ENCODE measurements at regions not wholly inside any gene's neighbourhood (a gene's known extent, or its start where the extent isn't known, plus 50 kb on each side); places are given as distances from the start of the nearest gene placed in this dataset.
"Not testable (repeated sequence)": the region's sequence is repeated elsewhere in the genome, so short reads cannot be mapped to it uniquely, and the experiment has no call there.

DNA sequence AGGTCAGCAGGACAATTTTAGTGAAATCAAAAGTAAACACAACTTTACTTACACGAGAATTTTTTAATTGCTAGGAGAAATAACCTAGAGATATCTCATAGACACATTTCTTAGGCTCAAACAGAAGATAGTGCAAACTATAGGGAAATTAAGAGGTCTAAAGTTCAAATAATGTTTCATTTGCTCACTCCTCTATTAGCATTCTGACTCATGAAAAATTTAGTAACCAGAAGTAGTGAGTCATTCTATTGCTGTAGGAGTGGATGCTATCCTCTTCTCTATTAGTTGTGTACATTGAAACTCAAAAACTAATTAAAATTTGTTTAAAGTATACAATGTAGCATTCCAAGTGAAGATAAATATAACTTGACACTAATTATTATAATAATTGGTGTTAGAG is 908.3 kb upstream of the TMEFF2 start:
- no peak for DNase-seq
- intact Hi-C loops (cut with micrococcal nuclease): no loop called here
- no peak overlapping the region for H3K27ac Mint-ChIP-seq
- H3K4me3 Mint-ChIP-seq: no peak overlapping the region
- H3K9me3 Mint-ChIP-seq: no peaks in the 10 kb centered on the region
- CTCF ChIA-PET: no interaction called here
- H3K27me3 Mint-ChIP-seq (ENCODE audit: low read depth): no peaks in the 10 kb centered on the region
- H3K36me3 Mint-ChIP-seq (ENCODE audit: low read depth): no peaks in the 10 kb centered on the region
- H3K4me1 Mint-ChIP-seq (ENCODE audit: low read depth): no peaks in the 10 kb centered on the region

GRCh38 chr2:193101591-193101990 is 906.9 kb upstream of the TMEFF2 start:
- Mint-ChIP-seq H3K27ac (no peak overlapping the region), H3K27me3 (ENCODE audit: low read depth) (no peaks in the 10 kb centered on the region), H3K4me3 (no peak overlapping the region), H3K9me3 (no peaks in the 10 kb centered on the region), H3K36me3 (ENCODE audit: low read depth) (no peaks in the 10 kb centered on the region), H3K4me1 (ENCODE audit: low read depth) (no peaks in the 10 kb centered on the region)
- intact Hi-C loops (cut with micrococcal nuclease): no loop called here
- CTCF ChIA-PET: no interaction called here
- no peak for DNase-seq

- DNase-seq: no peak
Observed at GRCh38 chr2:193088026-193088425, 893.3 kb upstream of the TMEFF2 start.

GRCh38 chr2:193076995-193077394 is 882.3 kb upstream of the TMEFF2 start:
- peaks cover 4% of the 10 kb centered on the region for H3K9me3 Mint-ChIP-seq
- H3K27me3 Mint-ChIP-seq (ENCODE audit: low read depth): no peaks in the 10 kb centered on the region
- H3K4me1 Mint-ChIP-seq (ENCODE audit: low read depth): no peaks in the 10 kb centered on the region
- CTCF ChIA-PET: no interaction called here
- H3K36me3 Mint-ChIP-seq (ENCODE audit: low read depth): no peaks in the 10 kb centered on the region
- no peak overlapping the region for H3K4me3 Mint-ChIP-seq
- intact Hi-C loops (cut with micrococcal nuclease): no loop called here
- H3K27ac Mint-ChIP-seq: no peak overlapping the region
- DNase-seq: no peak

More at GRCh38 chr2:193088026-193088425, 893.3 kb upstream of the TMEFF2 start:
- intact Hi-C loops (cut with micrococcal nuclease): no loop called here
- CTCF ChIA-PET: no interaction called here
- Mint-ChIP-seq H3K36me3 (ENCODE audit: low read depth) (no peaks in the 10 kb centered on the region), H3K9me3 (peaks cover 3% of the 10 kb centered on the region), H3K27me3 (ENCODE audit: low read depth) (no peaks in the 10 kb centered on the region), H3K4me3 (no peak overlapping the region), H3K27ac (no peak overlapping the region), H3K4me1 (ENCODE audit: low read depth) (no peaks in the 10 kb centered on the region)

DNA sequence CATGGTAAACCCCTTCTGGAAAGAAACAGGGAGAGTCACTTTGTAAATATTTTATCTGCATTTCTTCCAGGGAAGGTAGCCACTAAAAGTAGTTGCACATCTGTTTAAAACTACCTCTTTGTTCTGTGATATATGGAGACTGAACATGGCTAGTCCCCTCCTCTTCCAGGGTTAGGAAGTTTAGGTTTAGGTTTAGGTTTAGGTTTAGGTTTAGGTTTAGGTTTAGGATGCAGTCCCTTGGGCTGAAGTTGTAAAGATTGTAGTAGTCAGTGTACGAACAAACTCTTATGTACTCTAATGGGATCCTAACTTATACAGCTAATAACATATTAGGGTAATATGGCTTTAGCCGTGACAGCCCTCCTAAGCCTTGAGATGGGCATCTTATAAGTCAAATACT is 880.2 kb upstream of the TMEFF2 start:
- no peak overlapping the region for H3K4me3 Mint-ChIP-seq
- CTCF ChIA-PET: no interaction called here
- intact Hi-C loops (cut with micrococcal nuclease): no loop called here

GRCh38 chr2:193072647-193073046 is 877.9 kb upstream of the TMEFF2 start:
- H3K27me3 Mint-ChIP-seq (ENCODE audit: low read depth): no peaks in the 10 kb centered on the region
- H3K4me1 Mint-ChIP-seq (ENCODE audit: low read depth): no peaks in the 10 kb centered on the region
- CTCF ChIA-PET: no interaction called here
- intact Hi-C loops (cut with micrococcal nuclease): no loop called here
- no peak for DNase-seq
- H3K9me3 Mint-ChIP-seq: peaks cover 4% of the 10 kb centered on the region
- H3K27ac Mint-ChIP-seq: no peak overlapping the region
- H3K4me3 Mint-ChIP-seq: no peak overlapping the region
- no peaks in the 10 kb centered on the region for H3K36me3 Mint-ChIP-seq (ENCODE audit: low read depth)

More for the DNA sequence above, 880.2 kb upstream of the TMEFF2 start:
- no peak overlapping the region for H3K27ac Mint-ChIP-seq
- H3K27me3 Mint-ChIP-seq (ENCODE audit: low read depth): no peaks in the 10 kb centered on the region
- H3K4me1 Mint-ChIP-seq (ENCODE audit: low read depth): no peaks in the 10 kb centered on the region
- peaks cover 4% of the 10 kb centered on the region for H3K9me3 Mint-ChIP-seq
- H3K36me3 Mint-ChIP-seq (ENCODE audit: low read depth): no peaks in the 10 kb centered on the region
- DNase-seq: no peak

DNA sequence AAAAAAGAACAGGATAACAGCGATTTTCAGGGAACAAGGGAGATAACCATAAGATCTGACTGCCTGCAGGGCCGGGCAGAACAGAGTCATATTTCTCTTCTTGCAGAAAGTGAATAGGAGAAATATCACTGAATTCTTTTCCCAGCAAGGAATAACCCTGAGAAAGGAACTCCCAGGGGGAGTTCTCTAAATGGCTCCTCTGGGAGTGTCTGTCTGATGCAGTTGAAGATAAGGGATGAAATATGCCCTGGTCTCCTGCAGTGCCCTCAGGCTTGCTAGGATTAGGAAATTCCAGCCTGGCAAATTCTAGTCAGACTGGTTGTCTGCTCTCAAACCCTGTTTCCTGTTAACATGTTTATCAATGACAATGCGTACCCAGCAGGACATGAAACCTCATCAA is 830.8 kb upstream of the TMEFF2 start:
- intact Hi-C loops (cut with micrococcal nuclease); CTCF ChIA-PET; H3K27me3 Mint-ChIP-seq (ENCODE audit: low read depth): not testable (repeated sequence)

DNA sequence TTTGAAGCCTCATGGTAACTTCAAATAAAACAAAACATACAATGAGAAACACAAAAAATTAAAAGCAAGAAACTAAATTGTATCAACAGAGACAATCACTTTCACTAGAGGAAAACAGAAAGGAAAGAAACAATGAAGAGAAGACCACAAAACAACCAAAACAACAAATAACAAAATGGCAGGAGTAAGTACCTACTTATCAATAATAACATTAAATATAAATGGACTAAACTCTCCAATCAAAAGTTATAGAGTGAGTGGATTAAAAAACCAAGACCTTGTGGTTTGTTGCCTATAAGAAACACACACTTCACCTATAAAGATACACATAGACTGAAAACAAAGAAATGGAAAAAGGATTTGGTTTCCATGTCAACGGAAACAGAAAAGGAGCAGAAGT is 830.1 kb upstream of the TMEFF2 start:
- peaks cover 5% of the 10 kb centered on the region for H3K9me3 Mint-ChIP-seq
- H3K4me3 Mint-ChIP-seq: no peak overlapping the region
- H3K27ac Mint-ChIP-seq: no peak overlapping the region
- CTCF ChIA-PET: no interaction called here
- intact Hi-C loops (cut with micrococcal nuclease): no loop called here
- H3K36me3 Mint-ChIP-seq (ENCODE audit: low read depth): no peaks in the 10 kb centered on the region
- H3K27me3 Mint-ChIP-seq (ENCODE audit: low read depth): no peaks in the 10 kb centered on the region
- DNase-seq: no peak
- H3K4me1 Mint-ChIP-seq (ENCODE audit: low read depth): no peaks in the 10 kb centered on the region

More for the DNA sequence above, 830.8 kb upstream of the TMEFF2 start:
- not testable (repeated sequence) for H3K36me3 Mint-ChIP-seq (ENCODE audit: low read depth); H3K27ac Mint-ChIP-seq; H3K9me3 Mint-ChIP-seq; H3K4me1 Mint-ChIP-seq (ENCODE audit: low read depth); DNase-seq; H3K4me3 Mint-ChIP-seq

DNA sequence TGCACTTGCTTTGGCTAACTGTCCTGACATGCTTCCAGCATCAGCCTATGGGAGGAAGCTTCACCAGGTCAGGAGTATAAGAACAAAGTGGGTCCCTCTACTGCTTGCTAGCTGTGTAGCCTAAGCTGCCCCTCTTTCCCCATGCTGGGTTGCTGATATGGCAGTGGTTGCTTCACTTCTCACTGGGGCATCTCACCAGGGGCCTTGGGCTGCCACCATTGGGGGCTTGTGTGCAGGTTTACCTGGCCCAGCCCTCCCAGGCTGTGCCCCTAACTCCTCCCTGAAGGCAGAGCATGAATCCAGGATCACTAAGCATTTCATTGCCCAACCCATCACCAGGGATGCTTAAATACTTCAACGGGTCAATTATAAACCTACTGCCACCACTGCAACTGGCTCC is 817.1 kb upstream of the TMEFF2 start:
- H3K4me3 Mint-ChIP-seq: no peak overlapping the region
- H3K27ac Mint-ChIP-seq: no peak overlapping the region
- no peak for DNase-seq
- no peaks in the 10 kb centered on the region for H3K27me3 Mint-ChIP-seq (ENCODE audit: low read depth)
- intact Hi-C loops (cut with micrococcal nuclease): no loop called here
- no peaks in the 10 kb centered on the region for H3K4me1 Mint-ChIP-seq (ENCODE audit: low read depth)
- H3K9me3 Mint-ChIP-seq: no peaks in the 10 kb centered on the region
- CTCF ChIA-PET: no interaction called here
- H3K36me3 Mint-ChIP-seq (ENCODE audit: low read depth): no peaks in the 10 kb centered on the region

DNA sequence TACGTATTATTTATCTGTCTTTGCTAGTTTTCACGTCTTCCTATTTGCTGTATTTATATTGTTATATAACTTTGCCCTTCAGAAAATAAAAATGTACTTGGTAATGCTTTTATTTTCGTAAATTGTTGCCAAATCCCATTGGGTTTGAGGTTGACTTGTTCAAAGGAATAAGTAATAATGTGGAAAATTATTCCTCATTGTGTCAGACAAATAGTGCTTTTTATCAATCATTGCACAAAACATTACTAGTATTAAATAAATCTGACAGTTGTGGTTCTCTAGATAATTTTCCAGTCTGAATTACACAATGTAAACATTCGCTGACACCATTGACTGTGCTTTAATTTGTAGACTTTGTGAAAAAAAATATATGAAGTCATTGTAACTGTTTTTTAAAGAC is 798.3 kb upstream of the TMEFF2 start:
- DNase-seq: no peak
- no peak overlapping the region for H3K27ac Mint-ChIP-seq
- H3K36me3 Mint-ChIP-seq (ENCODE audit: low read depth): no peaks in the 10 kb centered on the region
- H3K4me3 Mint-ChIP-seq: no peak overlapping the region
- CTCF ChIA-PET: no interaction called here
- H3K4me1 Mint-ChIP-seq (ENCODE audit: low read depth): no peaks in the 10 kb centered on the region
- no peaks in the 10 kb centered on the region for H3K27me3 Mint-ChIP-seq (ENCODE audit: low read depth)
- intact Hi-C loops (cut with micrococcal nuclease): no loop called here
- peaks cover 6% of the 10 kb centered on the region for H3K9me3 Mint-ChIP-seq

GRCh38 chr2:192983173-192983572 is 788.4 kb upstream of the TMEFF2 start:
- Mint-ChIP-seq H3K4me3 (no peak overlapping the region), H3K27me3 (ENCODE audit: low read depth) (no peaks in the 10 kb centered on the region), H3K9me3 (peaks cover 2% of the 10 kb centered on the region), H3K27ac (no peak overlapping the region), H3K4me1 (ENCODE audit: low read depth) (no peaks in the 10 kb centered on the region), H3K36me3 (ENCODE audit: low read depth) (no peaks in the 10 kb centered on the region)
- CTCF ChIA-PET: interaction anchor here (0.8 kb wide), 1 partner anchor 9 kb away, joined by 3 read pairs; no protein-coding TSS in a partner anchor
- DNase-seq: no peak
- intact Hi-C loops (cut with micrococcal nuclease): no loop called here

DNA sequence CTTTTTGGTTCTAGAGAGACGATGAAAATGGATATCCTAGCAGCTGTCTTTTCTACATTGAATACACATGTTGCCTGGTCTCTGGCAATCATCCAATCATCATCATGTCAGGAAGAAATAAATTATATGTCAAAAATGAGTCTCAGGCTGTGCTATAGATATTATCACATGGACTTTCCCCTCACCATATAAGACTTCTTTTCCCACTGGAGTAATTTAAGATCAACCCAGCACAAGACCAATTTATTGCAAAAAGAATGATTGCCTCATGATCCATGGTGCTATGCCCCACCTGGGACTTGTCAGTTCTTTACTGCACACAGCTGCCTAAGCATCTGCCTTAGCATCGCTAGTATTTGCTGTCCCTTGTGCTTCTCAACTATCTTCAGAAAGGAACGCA is 783.7 kb upstream of the TMEFF2 start:
- no peak overlapping the region for H3K27ac Mint-ChIP-seq
- H3K36me3 Mint-ChIP-seq (ENCODE audit: low read depth): no peaks in the 10 kb centered on the region
- no peaks in the 10 kb centered on the region for H3K4me1 Mint-ChIP-seq (ENCODE audit: low read depth)
- peaks cover 1% of the 10 kb centered on the region for H3K9me3 Mint-ChIP-seq
- no peak for DNase-seq
- no peak overlapping the region for H3K4me3 Mint-ChIP-seq
- H3K27me3 Mint-ChIP-seq (ENCODE audit: low read depth): no peaks in the 10 kb centered on the region
- CTCF ChIA-PET: no interaction called here
- intact Hi-C loops (cut with micrococcal nuclease): no loop called here

GRCh38 chr2:192971981-192972380 is 777.2 kb upstream of the TMEFF2 start:
- CTCF ChIA-PET: no interaction called here
- no peaks in the 10 kb centered on the region for H3K36me3 Mint-ChIP-seq (ENCODE audit: low read depth)
- no peaks in the 10 kb centered on the region for H3K4me1 Mint-ChIP-seq (ENCODE audit: low read depth)
- no peak overlapping the region for H3K4me3 Mint-ChIP-seq
- no peaks in the 10 kb centered on the region for H3K27me3 Mint-ChIP-seq (ENCODE audit: low read depth)
- peaks cover 1% of the 10 kb centered on the region for H3K9me3 Mint-ChIP-seq
- intact Hi-C loops (cut with micrococcal nuclease): no loop called here
- DNase-seq: no peak
- no peak overlapping the region for H3K27ac Mint-ChIP-seq

DNA sequence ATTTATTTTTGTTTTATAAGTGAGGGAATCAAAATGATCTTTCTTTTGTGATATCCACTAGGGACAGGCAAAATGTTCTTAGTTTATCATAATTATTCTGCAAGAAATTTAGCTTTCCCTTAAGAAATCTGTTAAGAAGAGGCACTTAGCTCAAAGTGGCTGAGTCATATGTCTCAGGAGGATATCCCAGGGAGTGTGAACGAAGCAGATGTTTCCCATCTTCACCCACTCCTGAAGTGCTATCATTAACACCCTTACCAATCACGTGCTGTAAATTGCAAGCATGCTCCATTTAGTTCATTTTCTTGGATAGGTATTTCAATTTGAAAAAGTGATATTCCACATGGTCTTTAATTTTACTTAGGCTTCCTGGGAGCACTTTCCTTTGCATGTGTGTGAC is 774.3 kb upstream of the TMEFF2 start:
- H3K9me3 Mint-ChIP-seq: no peaks in the 10 kb centered on the region
- no peak overlapping the region for H3K27ac Mint-ChIP-seq
- no peaks in the 10 kb centered on the region for H3K4me1 Mint-ChIP-seq (ENCODE audit: low read depth)
- no peaks in the 10 kb centered on the region for H3K27me3 Mint-ChIP-seq (ENCODE audit: low read depth)
- no peak overlapping the region for H3K4me3 Mint-ChIP-seq
- intact Hi-C loops (cut with micrococcal nuclease): no loop called here
- H3K36me3 Mint-ChIP-seq (ENCODE audit: low read depth): no peaks in the 10 kb centered on the region
- no peak for DNase-seq
- CTCF ChIA-PET: interaction anchor here (0.7 kb wide), 1 partner anchor 23 kb away, joined by 3 read pairs; no protein-coding TSS in a partner anchor

All from activated naive CD4-positive, alpha-beta T cell treated with anti-CD3 and anti-CD28 coated beads for 36 hours (primary cell).